ENCODE measurements at regions not wholly inside any gene's neighbourhood (a gene's known extent, or its start where the extent isn't known, plus 50 kb on each side); places are given as distances from the start of the nearest gene placed in this dataset.

DNA sequence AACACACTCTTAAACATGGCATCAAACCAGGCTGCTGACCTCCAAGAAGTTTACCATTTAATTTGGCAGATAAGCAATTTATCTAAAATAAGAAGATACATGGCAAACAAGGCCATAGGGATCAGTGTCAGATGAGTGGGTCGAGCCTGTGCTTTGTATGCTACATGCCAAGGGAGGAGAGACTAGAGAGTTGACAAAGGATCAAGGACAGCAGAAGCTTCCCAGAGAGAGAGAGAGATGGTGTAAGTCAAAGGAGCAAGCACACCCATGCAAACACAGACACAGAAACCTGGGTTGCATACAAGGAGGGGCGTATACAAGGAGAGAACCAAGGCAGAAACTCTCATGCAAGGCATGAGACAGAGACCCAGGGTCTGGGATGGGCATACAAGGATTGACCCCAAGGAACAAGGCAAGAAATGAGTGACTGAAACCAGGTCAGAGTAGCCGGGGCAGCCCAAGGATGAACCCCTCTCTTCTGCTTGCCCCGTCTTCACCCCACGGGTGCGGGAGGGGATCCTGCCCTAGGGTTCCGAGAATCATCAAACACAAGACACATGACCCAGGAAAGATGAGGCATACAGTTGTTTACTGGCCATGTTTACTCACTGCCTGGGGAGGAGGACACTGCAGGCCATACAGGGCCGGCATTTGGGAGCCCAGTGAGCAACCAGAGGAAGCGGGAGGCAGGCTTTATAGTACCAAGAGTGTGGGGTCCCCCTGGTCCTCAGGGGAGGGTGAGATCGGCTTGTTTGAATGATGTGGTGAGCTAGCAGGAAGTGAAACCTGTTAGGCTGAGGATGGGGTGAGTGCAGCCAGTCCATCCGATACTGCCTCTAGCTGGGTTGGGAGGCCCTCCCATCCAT is 529.2 kb upstream of the ID2 start:
- Histone ChIP-seq H3K9me3 (ENCODE audit: control insufficient read depth, low read length) (peaks cover 7% of the 10 kb centered on the region), H2AK5ac (ENCODE audit: low read length, severe bottlenecking) (peak overlapping the region; percentile 34), H3K4me2 (ENCODE audit: low read length, poor library complexity, severe bottlenecking) (no peak overlapping the region), H3K18ac (ENCODE audit: low read depth in 1 of 2, low read length in 2 of 2) (peak overlapping the region in 1 of 2 experiments; percentile 18), H4K8ac (ENCODE audit: low read length) (no peak overlapping the region), H3K79me1 (replicated peaks; ENCODE audit: low read length, poor library complexity, severe bottlenecking) (no peaks in the 10 kb centered on the region), H2BK12ac (ENCODE audit: low read length in 2 of 2) (no peak overlapping the region), H3K23ac (ENCODE audit: low read length in 2 of 2) (no peak overlapping the region), H3K4me1 (ENCODE audit: control insufficient read depth, insufficient read depth, low read depth, low read length) (peaks cover 18% of the 10 kb centered on the region), H3K9ac (ENCODE audit: low read length) (no peak overlapping the region), H4K91ac (ENCODE audit: low read length) (no peak overlapping the region), H3K36me3 (ENCODE audit: control insufficient read depth in 1 of 2, insufficient read depth in 2 of 2, low read depth in 1 of 2, low read length in 2 of 2) (no peaks in the 10 kb centered on the region), H2BK15ac (ENCODE audit: low read depth, poor library complexity, severe bottlenecking) (no peak overlapping the region), H3K4me3 (ENCODE audit: insufficient read depth in 1 of 2, low read depth in 1 of 2, low read length in 2 of 2) (no peak overlapping the region), H3K14ac (ENCODE audit: low read length in 2 of 2) (no peak overlapping the region), H3K4ac (ENCODE audit: low read depth in 1 of 2, low read length in 2 of 2) (no peak overlapping the region), H2BK120ac (ENCODE audit: low read depth, low read length) (no peak overlapping the region), H3K27ac (ENCODE audit: low read length, poor library complexity, severe bottlenecking) (no peak overlapping the region), H2AFZ (ENCODE audit: low read depth, low read length) (no peak overlapping the region), H2BK5ac (ENCODE audit: low read depth, low read length, poor library complexity, severe bottlenecking) (no peak overlapping the region), H3K27me3 (ENCODE audit: control insufficient read depth in 1 of 2, insufficient read depth in 1 of 2, low read length in 2 of 2) (no peaks in the 10 kb centered on the region)
- no peak for DNase-seq
- 92% methylated on average over 10 of the region's 11 CpGs for WGBS

DNA sequence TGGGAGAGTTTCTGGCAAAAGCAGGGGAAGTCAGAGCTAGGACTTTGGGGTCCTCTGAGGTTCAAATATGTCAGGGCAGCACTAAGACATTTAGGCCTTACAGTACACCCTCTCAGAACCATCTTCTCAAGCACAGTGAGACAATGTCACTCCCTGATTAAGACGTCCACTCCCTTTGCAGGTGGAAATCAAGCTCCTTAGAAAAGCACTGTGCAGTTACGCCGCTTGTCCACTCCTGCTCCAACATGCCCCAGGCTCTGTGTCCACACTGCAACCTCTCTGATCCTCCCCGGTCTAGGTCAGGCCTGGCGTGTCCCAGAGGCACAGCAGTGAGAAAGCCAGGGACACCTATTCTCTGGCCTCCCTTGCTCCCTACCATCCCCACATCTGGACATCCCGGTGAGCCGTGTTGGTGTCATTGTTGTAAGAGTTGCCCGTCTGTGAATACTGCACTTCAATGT is 528.6 kb upstream of the ID2 start:
- Histone ChIP-seq H3K18ac (ENCODE audit: low read depth in 1 of 2, low read length in 2 of 2) (no peak overlapping the region), H3K4me3 (ENCODE audit: insufficient read depth in 1 of 2, low read depth in 1 of 2, low read length in 2 of 2) (no peak overlapping the region), H3K9me3 (ENCODE audit: control insufficient read depth, low read length) (peaks cover 9% of the 10 kb centered on the region), H3K79me1 (replicated peaks; ENCODE audit: low read length, poor library complexity, severe bottlenecking) (no peaks in the 10 kb centered on the region), H3K9ac (ENCODE audit: low read length) (no peak overlapping the region), H2AK5ac (ENCODE audit: low read length, severe bottlenecking) (peak overlapping the region; percentile 34), H2BK5ac (ENCODE audit: low read depth, low read length, poor library complexity, severe bottlenecking) (no peak overlapping the region), H3K36me3 (ENCODE audit: control insufficient read depth in 1 of 2, insufficient read depth in 2 of 2, low read depth in 1 of 2, low read length in 2 of 2) (no peaks in the 10 kb centered on the region), H3K14ac (ENCODE audit: low read length in 2 of 2) (peak overlapping the region in 1 of 2 experiments; percentile 53), H4K8ac (ENCODE audit: low read length) (no peak overlapping the region), H3K4me2 (ENCODE audit: low read length, poor library complexity, severe bottlenecking) (no peak overlapping the region), H3K27me3 (ENCODE audit: control insufficient read depth in 1 of 2, insufficient read depth in 1 of 2, low read length in 2 of 2) (no peaks in the 10 kb centered on the region), H3K23ac (ENCODE audit: low read length in 2 of 2) (no peak overlapping the region), H2BK15ac (ENCODE audit: low read depth, poor library complexity, severe bottlenecking) (no peak overlapping the region), H2AFZ (ENCODE audit: low read depth, low read length) (no peak overlapping the region), H2BK120ac (ENCODE audit: low read depth, low read length) (no peak overlapping the region), H3K4ac (ENCODE audit: low read depth in 1 of 2, low read length in 2 of 2) (no peak overlapping the region), H4K91ac (ENCODE audit: low read length) (no peak overlapping the region), H2BK12ac (ENCODE audit: low read length in 2 of 2) (no peak overlapping the region), H3K27ac (ENCODE audit: low read length, poor library complexity, severe bottlenecking) (no peak overlapping the region), H3K4me1 (ENCODE audit: control insufficient read depth, insufficient read depth, low read depth, low read length) (peaks cover 16% of the 10 kb centered on the region)
- WGBS = 97% methylated on average over 7 of the region's 8 CpGs
- no peak for DNase-seq

DNA sequence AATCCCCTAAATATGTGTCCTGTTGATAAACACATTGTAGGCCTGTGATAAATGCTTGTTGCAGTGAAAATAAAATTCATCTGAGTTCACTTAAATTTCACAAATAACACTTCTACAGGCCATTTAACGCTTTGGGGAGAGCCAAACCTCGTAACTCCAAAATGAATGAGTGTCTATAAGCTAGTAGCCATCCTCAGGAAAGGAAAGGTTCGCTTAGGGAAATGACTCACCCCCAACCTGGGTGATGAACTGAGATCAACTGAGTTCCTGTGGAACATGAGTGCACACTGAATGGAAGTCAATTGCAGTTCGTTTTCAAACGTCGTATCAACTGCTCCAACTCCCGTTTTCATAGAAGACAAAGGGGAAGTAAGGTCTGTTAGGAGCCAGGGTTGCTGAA is 527.6 kb upstream of the ID2 start:
- Histone ChIP-seq H2BK12ac (ENCODE audit: low read length in 2 of 2) (no peak overlapping the region), H3K4me1 (ENCODE audit: control insufficient read depth, insufficient read depth, low read depth, low read length) (peaks cover 13% of the 10 kb centered on the region)
- WGBS = 82% methylated on average over 4 of the region's 7 CpGs

DNA sequence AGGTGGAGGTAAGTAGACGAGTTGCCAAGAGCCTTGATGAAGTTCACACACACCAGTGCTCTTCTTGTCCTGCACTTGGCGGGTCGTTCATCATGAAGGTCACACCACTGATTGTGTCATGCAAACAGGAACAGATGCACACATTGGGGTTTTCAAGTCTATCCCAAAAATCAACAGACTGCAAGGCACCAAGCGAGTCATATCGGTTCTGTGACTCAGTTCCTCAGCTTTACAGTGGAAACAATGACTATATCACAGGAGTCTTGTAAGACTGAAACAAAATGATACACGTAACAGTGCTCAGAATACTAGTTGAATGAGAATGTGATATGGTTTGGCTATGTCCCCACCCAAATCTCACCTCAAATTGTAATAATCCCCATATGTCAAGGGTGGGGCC is 526.9 kb upstream of the ID2 start:
- Histone ChIP-seq H2AFZ (ENCODE audit: low read depth, low read length) (no peak overlapping the region), H2BK15ac (ENCODE audit: low read depth, poor library complexity, severe bottlenecking) (no peak overlapping the region), H4K91ac (ENCODE audit: low read length) (no peak overlapping the region), H3K14ac (ENCODE audit: low read length in 2 of 2) (no peak overlapping the region), H3K9me3 (ENCODE audit: control insufficient read depth, low read length) (peaks cover 9% of the 10 kb centered on the region), H2BK12ac (ENCODE audit: low read length in 2 of 2) (no peak overlapping the region), H3K27ac (ENCODE audit: low read length, poor library complexity, severe bottlenecking) (no peak overlapping the region), H4K8ac (ENCODE audit: low read length) (no peak overlapping the region), H3K36me3 (ENCODE audit: control insufficient read depth in 1 of 2, insufficient read depth in 2 of 2, low read depth in 1 of 2, low read length in 2 of 2) (no peaks in the 10 kb centered on the region), H3K23ac (ENCODE audit: low read length in 2 of 2) (no peak overlapping the region), H3K4me3 (ENCODE audit: insufficient read depth in 1 of 2, low read depth in 1 of 2, low read length in 2 of 2) (no peak overlapping the region), H2AK5ac (ENCODE audit: low read length, severe bottlenecking) (no peak overlapping the region), H3K79me1 (replicated peaks; ENCODE audit: low read length, poor library complexity, severe bottlenecking) (no peaks in the 10 kb centered on the region), H3K9ac (ENCODE audit: low read length) (peak overlapping the region; percentile 40), H2BK120ac (ENCODE audit: low read depth, low read length) (no peak overlapping the region), H3K4me1 (ENCODE audit: control insufficient read depth, insufficient read depth, low read depth, low read length) (peaks cover 13% of the 10 kb centered on the region), H3K18ac (ENCODE audit: low read depth in 1 of 2, low read length in 2 of 2) (no peak overlapping the region), H2BK5ac (ENCODE audit: low read depth, low read length, poor library complexity, severe bottlenecking) (no peak overlapping the region), H3K4me2 (ENCODE audit: low read length, poor library complexity, severe bottlenecking) (no peak overlapping the region), H3K4ac (ENCODE audit: low read depth in 1 of 2, low read length in 2 of 2) (no peak overlapping the region), H3K27me3 (ENCODE audit: control insufficient read depth in 1 of 2, insufficient read depth in 1 of 2, low read length in 2 of 2) (no peaks in the 10 kb centered on the region)
- peak; percentile 56 for DNase-seq
- 61% methylated on average over 5 of the region's 6 CpGs for WGBS

More for the DNA sequence above, 527.6 kb upstream of the ID2 start:
- no peaks in the 10 kb centered on the region for H3K79me1 ChIP-seq (replicated peaks; ENCODE audit: low read length, poor library complexity, severe bottlenecking)
- H3K27me3 ChIP-seq (ENCODE audit: control insufficient read depth in 1 of 2, insufficient read depth in 1 of 2, low read length in 2 of 2) = no peaks in the 10 kb centered on the region
- H3K4me3 ChIP-seq (ENCODE audit: insufficient read depth in 1 of 2, low read depth in 1 of 2, low read length in 2 of 2) = no peak overlapping the region
- no peak overlapping the region for H2BK15ac ChIP-seq (ENCODE audit: low read depth, poor library complexity, severe bottlenecking)
- H4K91ac ChIP-seq (ENCODE audit: low read length) = no peak overlapping the region
- no peak overlapping the region for H3K23ac ChIP-seq (ENCODE audit: low read length in 2 of 2)
- no peak overlapping the region for H3K14ac ChIP-seq (ENCODE audit: low read length in 2 of 2)
- no peak overlapping the region for H3K4ac ChIP-seq (ENCODE audit: low read depth in 1 of 2, low read length in 2 of 2)
- no peak overlapping the region for H2BK5ac ChIP-seq (ENCODE audit: low read depth, low read length, poor library complexity, severe bottlenecking)
- no peak overlapping the region for H3K9ac ChIP-seq (ENCODE audit: low read length)
- no peak overlapping the region for H2AFZ ChIP-seq (ENCODE audit: low read depth, low read length)
- no peak overlapping the region for H2AK5ac ChIP-seq (ENCODE audit: low read length, severe bottlenecking)
- H2BK120ac ChIP-seq (ENCODE audit: low read depth, low read length) = no peak overlapping the region
- no peak overlapping the region for H4K8ac ChIP-seq (ENCODE audit: low read length)
- H3K9me3 ChIP-seq (ENCODE audit: control insufficient read depth, low read length) = peaks cover 9% of the 10 kb centered on the region
- no peak overlapping the region for H3K27ac ChIP-seq (ENCODE audit: low read length, poor library complexity, severe bottlenecking)
- H3K36me3 ChIP-seq (ENCODE audit: control insufficient read depth in 1 of 2, insufficient read depth in 2 of 2, low read depth in 1 of 2, low read length in 2 of 2) = no peaks in the 10 kb centered on the region
- DNase-seq = no peak
- no peak overlapping the region for H3K4me2 ChIP-seq (ENCODE audit: low read length, poor library complexity, severe bottlenecking)
- no peak overlapping the region for H3K18ac ChIP-seq (ENCODE audit: low read depth in 1 of 2, low read length in 2 of 2)

Data from mesenchymal stem cell (in vitro differentiated cells and primary cell).